Small intestine (tissue), 7 donors: ENCODE measurements at regions not wholly inside any gene's neighbourhood (a gene's known extent, or its start where the extent isn't known, plus 50 kb on each side); places are given as distances from the start of the nearest gene placed in this dataset.

Experiments
- DNase-seq, 2 donors: peaks; one replicate each; pipeline versions ENCODE4 v3.0.0 to v3.0.0-alpha.2; 2013
- FAIRE-seq: peaks from 2 replicates; lab custom pipeline; 2012; peaks lifted over from hg19 to GRCh38; lab: Jason Lieb, UNC
- H3K27ac ChIP-seq, 3 donors: one replicate each; pipeline ENCODE4 v1.5.1; 2013; ENCODE audit warnings: low read length in 2 of 3, mild to moderate bottlenecking in 2 of 3, control low read depth in 1 of 3, inconsistent platforms in 1 of 3, low read depth in 1 of 3, moderate library complexity in 1 of 3
- H3K27me3 ChIP-seq, 3 donors: one replicate each; pipeline ENCODE4 v1.6.1; 2013; ENCODE audit warnings: low read length in 3 of 3, inconsistent platforms in 1 of 3; ENCODE audit not compliant: control insufficient read depth in 3 of 3, insufficient read depth in 3 of 3
- H3K36me3 ChIP-seq, 3 donors: one replicate each; pipeline ENCODE4 v1.6.1; 2013; ENCODE audit warnings: low read length in 3 of 3, inconsistent platforms in 1 of 3, low read depth in 1 of 3, mild to moderate bottlenecking in 1 of 3, moderate library complexity in 1 of 3; ENCODE audit not compliant: control insufficient read depth in 3 of 3, insufficient read depth in 2 of 3
- H3K4me1 ChIP-seq, 3 donors: one replicate each; pipeline ENCODE4 v1.6.1; 2013; ENCODE audit warnings: low read length in 2 of 3, inconsistent platforms in 1 of 3, low read depth in 1 of 3, mild to moderate bottlenecking in 1 of 3, moderate library complexity in 1 of 3; ENCODE audit not compliant: control insufficient read depth in 3 of 3, insufficient read depth in 2 of 3
- H3K4me3 ChIP-seq, 3 donors: one replicate each; pipeline ENCODE4 v1.5.1; 2013; ENCODE audit warnings: low read length in 3 of 3, control low read depth in 1 of 3, inconsistent platforms in 1 of 3, low read depth in 1 of 3, mild to moderate bottlenecking in 1 of 3, moderate library complexity in 1 of 3
- H3K9me3 ChIP-seq, 2 donors: one replicate each; pipeline ENCODE4 v1.6.1; 2013; ENCODE audit warnings: low read depth in 1 of 2, low read length in 1 of 2; ENCODE audit not compliant: control insufficient read depth in 2 of 2, insufficient read depth in 1 of 2
- WGBS, 3 donors: extraction: QIAGEN DNeasy Blood & Tissue Kit; methylation state at CpG; one replicate each; pipeline ENCODE4 v1.1.7; 2013; 5-methylcytosine and 5-hydroxymethylcytosine counted together
- donor health status: healthy with polysubstance abuse.
- donor health status: control.
- donor health status: control.
- donor health status: Bipolar disorder and iron deficiency.
- donor health status: healthy.

- DNase-seq, result no peak
- Histone ChIP-seq H3K4me1 (no peaks in the 10 kb centered on the region), H3K27ac (no peak overlapping the region), H3K9me3 (no peaks in the 10 kb centered on the region), H3K27me3 (no peaks in the 10 kb centered on the region), H3K36me3 (peaks cover 0 to 12% (median 0%) of the 10 kb centered on the region in 3 donors), H3K4me3 (no peak overlapping the region)
- no peak for FAIRE-seq
- 90 to 93% (median 91%) methylated on average over 15 of the region's 15 CpGs for WGBS, 3 donors
These were observed 151.7 kb upstream of the RTL1 start for GRCh38 chr14:101055106-101055662.

- no peak for FAIRE-seq
- Histone ChIP-seq H3K27me3 (no peaks in the 10 kb centered on the region), H3K27ac (no peak overlapping the region), H3K4me1 (no peaks in the 10 kb centered on the region), H3K9me3 (no peaks in the 10 kb centered on the region), H3K36me3 (peaks cover 0 to 12% (median 0%) of the 10 kb centered on the region in 3 donors), H3K4me3 (no peak overlapping the region)
- WGBS, 3 donors, result 87 to 91% (median 89%) methylated on average over 12 of the region's 12 CpGs
- no peak for DNase-seq
These were observed 152.4 kb upstream of the RTL1 start for GRCh38 chr14:101055776-101056374.

- WGBS, 3 donors, result 68 to 79% (median 74%) methylated on average over 2 of the region's 2 CpGs
- FAIRE-seq (no peak), DNase-seq (no peak)
- no peaks in the 10 kb centered on the region for H3K27me3 ChIP-seq
- no peak overlapping the region for H3K27ac ChIP-seq
- H3K4me3 ChIP-seq, result no peak overlapping the region
- peaks cover 0 to 12% (median 0%) of the 10 kb centered on the region in 3 donors for H3K36me3 ChIP-seq
- H3K9me3 ChIP-seq, result no peaks in the 10 kb centered on the region
- no peaks in the 10 kb centered on the region for H3K4me1 ChIP-seq
These were observed 152.9 kb upstream of the RTL1 start for GRCh38 chr14:101056446-101056845.

- no peak for DNase-seq
- Histone ChIP-seq H3K27me3 (no peaks in the 10 kb centered on the region), H3K9me3 (no peaks in the 10 kb centered on the region), H3K4me3 (no peak overlapping the region), H3K36me3 (peaks cover 0 to 12% (median 0%) of the 10 kb centered on the region in 3 donors), H3K4me1 (no peaks in the 10 kb centered on the region), H3K27ac (no peak overlapping the region)
- WGBS, 3 donors, result 84 to 87% (median 84%) methylated on average over 3 of the region's 3 CpGs
- FAIRE-seq, result no peak
These were observed 153.9 kb upstream of the RTL1 start for GRCh38 chr14:101057394-101057793.

- FAIRE-seq (no peak), DNase-seq (no peak)
- Histone ChIP-seq H3K27me3 (no peaks in the 10 kb centered on the region), H3K4me3 (no peak overlapping the region), H3K9me3 (no peaks in the 10 kb centered on the region), H3K36me3 (peaks cover 0 to 12% (median 0%) of the 10 kb centered on the region in 3 donors), H3K4me1 (no peaks in the 10 kb centered on the region), H3K27ac (no peak overlapping the region)
- 60 to 73% (median 66%) methylated on average over 3 of the region's 3 CpGs for WGBS, 3 donors
These were observed 155.0 kb upstream of the RTL1 start for GRCh38 chr14:101058571-101058970.

- Histone ChIP-seq H3K27ac (no peak overlapping the region), H3K4me1 (no peaks in the 10 kb centered on the region), H3K36me3 (peaks cover 0 to 4% (median 0%) of the 10 kb centered on the region in 3 donors), H3K27me3 (no peaks in the 10 kb centered on the region), H3K4me3 (no peak overlapping the region), H3K9me3 (no peaks in the 10 kb centered on the region)
- DNase-seq (no peak), FAIRE-seq (no peak)
- WGBS, 3 donors, result 86 to 93% (median 90%) methylated on average over 19 of the region's 19 CpGs
These were observed 156.7 kb upstream of the RTL1 start for GRCh38 chr14:101060171-101060601.

GRCh38 chr14:101061411-101062064, 158.0 kb upstream of the RTL1 start:
- H3K36me3 ChIP-seq, result peaks cover 0 to 2% (median 0%) of the 10 kb centered on the region in 3 donors
- H3K4me1 ChIP-seq, result no peaks in the 10 kb centered on the region
- no peak overlapping the region for H3K4me3 ChIP-seq
- no peaks in the 10 kb centered on the region for H3K9me3 ChIP-seq
- no peak overlapping the region for H3K27ac ChIP-seq
- FAIRE-seq, result no peak
- DNase-seq, result no peak
- no peaks in the 10 kb centered on the region for H3K27me3 ChIP-seq
- WGBS, 3 donors, result 77 to 89% (median 87%) methylated on average over 18 of the region's 18 CpGs

GRCh38 chr14:101062065-101062450, 158.5 kb upstream of the RTL1 start:
- Histone ChIP-seq H3K9me3 (no peaks in the 10 kb centered on the region), H3K4me3 (no peak overlapping the region), H3K4me1 (no peaks in the 10 kb centered on the region), H3K27ac (no peak overlapping the region), H3K27me3 (no peaks in the 10 kb centered on the region), H3K36me3 (peaks cover 0 to 2% (median 0%) of the 10 kb centered on the region in 3 donors)
- DNase-seq, result no peak
- WGBS, 3 donors, result 85 to 90% (median 86%) methylated on average over 19 of the region's 19 CpGs
- no peak for FAIRE-seq
